ENCODE measurements at regions not wholly inside any gene's neighbourhood (a gene's known extent, or its start where the extent isn't known, plus 50 kb on each side); places are given as distances from the start of the nearest gene placed in this dataset.

- H3K9ac ChIP-seq (ENCODE audit: extremely low read depth, insufficient read length, low read length): no peak overlapping the region
- H3T11ph ChIP-seq (ENCODE audit: low read length): no peak overlapping the region
- TF ChIP-seq CTCF (conservative IDR thresholded peaks at IDR 0.05): no peak
- no peaks in the 10 kb centered on the region for H3K79me2 ChIP-seq (ENCODE audit: insufficient read depth, low read length)
- H2BK15ac ChIP-seq (ENCODE audit: low read depth, low read length): no peak overlapping the region
- DNase-seq: no peak
- H3K4me2 ChIP-seq (ENCODE audit: insufficient read depth, insufficient read length, low read length): no peak overlapping the region
- Mint-ChIP-seq H3K9me3 (peaks cover 12 to 18% of the 10 kb centered on the region in 2 experiments), H3K4me3 (no peak overlapping the region), H3K27me3 (ENCODE audit: low read depth) (no peaks in the 10 kb centered on the region), H3K4me1 (no peaks in the 10 kb centered on the region), H3K27ac (no peak overlapping the region), H3K36me3 (ENCODE audit: insufficient read depth in 1 of 3, low read depth in 3 of 3) (peaks cover 10 to 21% (median 12%) of the 10 kb centered on the region in 3 experiments)
- no peak overlapping the region for H3K18ac ChIP-seq (ENCODE audit: insufficient read length, low read depth, low read length)
- no peak overlapping the region for H2BK12ac ChIP-seq (ENCODE audit: insufficient read length, low read depth, low read length)
- H3K56ac ChIP-seq (ENCODE audit: insufficient read length, low read depth, low read length): no peak overlapping the region
- no peaks in the 10 kb centered on the region for H4K20me1 ChIP-seq (ENCODE audit: control insufficient read depth, insufficient read depth, insufficient read length)
- no peak overlapping the region for H4K8ac ChIP-seq (replicated peaks; ENCODE audit: insufficient read length, low read depth, low read length)
- no peak overlapping the region for H4K91ac ChIP-seq (ENCODE audit: insufficient read length, low read depth, low read length)
- no peaks in the 10 kb centered on the region for H3K4me1 ChIP-seq (ENCODE audit: insufficient read depth, low read length)
- no peak overlapping the region for H4K5ac ChIP-seq (ENCODE audit: insufficient read length, low read depth, low read length)
- no peak overlapping the region for H2AFZ ChIP-seq (ENCODE audit: low read length)
- no CpG with 5 or more reads among the region's 3 CpGs for WGBS (ENCODE audit: extremely low coverage, insufficient read length, low lambda C conversion rate)
- H3K79me1 ChIP-seq (ENCODE audit: insufficient read depth, low read depth, low read length, poor library complexity, severe bottlenecking): no peaks in the 10 kb centered on the region
- no peak overlapping the region for H2BK20ac ChIP-seq (ENCODE audit: low read depth, low read length, poor library complexity, severe bottlenecking)
- no peak overlapping the region for H2AK5ac ChIP-seq (ENCODE audit: insufficient read length, low read length)
- no peak overlapping the region for H2BK120ac ChIP-seq (ENCODE audit: low read depth, low read length, poor library complexity, severe bottlenecking)
- H2BK5ac ChIP-seq (ENCODE audit: insufficient read length, low read length): no peak overlapping the region
- no peaks in the 10 kb centered on the region for H3K23me2 ChIP-seq (ENCODE audit: insufficient read length, low read depth, low read length, poor library complexity, severe bottlenecking)
- no peak overlapping the region for H3K27ac ChIP-seq (ENCODE audit: insufficient read length, low read depth, low read length)
- no peak overlapping the region for H3K14ac ChIP-seq (ENCODE audit: insufficient read depth, low read length)
- H3K23ac ChIP-seq (ENCODE audit: insufficient read length, low read depth, low read length): no peak overlapping the region
- no peaks in the 10 kb centered on the region for H3K27me3 ChIP-seq (ENCODE audit: insufficient read depth, low read length)
- H3K9me3 ChIP-seq (ENCODE audit: control insufficient read depth, low read depth, low read length): no peaks in the 10 kb centered on the region
- H3K4ac ChIP-seq (ENCODE audit: low read depth, low read length): no peak overlapping the region
These were observed 339.5 kb upstream of the NRP1 start for GRCh38 chr10:33673839-33674415.

Measured in H9 (cell line).